Esophagus muscularis mucosa (tissue), 4 donors: ENCODE measurements at regions not wholly inside any gene's neighbourhood (a gene's known extent, or its start where the extent isn't known, plus 50 kb on each side); places are given as distances from the start of the nearest gene placed in this dataset.

Experiments
- DNase-seq: peaks from one replicate; pipeline ENCODE4 v3.0.0-alpha.2; 2017; ENCODE audit errors: extremely low spot score
- H3K27ac ChIP-seq, 4 donors: fragments of 200-600 bp; sonication (generic); replicated peaks in 1 of 4; 1 replicate in 3 of 4; 2 replicates in 1 of 4; pipeline ENCODE4 v1.5.1; 2016 to 2019; ENCODE audit warnings: mild to moderate bottlenecking in 1 of 4
- H3K27me3 ChIP-seq, 4 donors: fragments of 200-600 bp; sonication (generic); one replicate each; pipeline versions ENCODE4 v1.5.1 to v1.6.0; 2016 to 2019
- H3K36me3 ChIP-seq, 4 donors: fragments of 200-600 bp; sonication (generic); one replicate each; pipeline ENCODE4 v1.5.1; 2016 to 2019
- H3K4me1 ChIP-seq, 4 donors: fragments of 200-600 bp; sonication (generic); one replicate each; pipeline ENCODE4 v1.5.1; 2016 to 2019
- H3K4me3 ChIP-seq, 4 donors: fragments of 200-600 bp; sonication (generic); 1 replicate in 2 of 4; 2 replicates in 2 of 4; pipeline ENCODE4 v1.5.1; 2016 to 2019; ENCODE audit warnings: mild to moderate bottlenecking in 4 of 4, moderate library complexity in 1 of 4
- H3K9me3 ChIP-seq, 4 donors: fragments of 200-600 bp; sonication (generic); 1 replicate in 3 of 4; 2 replicates in 1 of 4; pipeline ENCODE4 v1.5.1; 2016 to 2019
- CTCF ChIP-seq, 3 experiments: fragments of 200-600 bp in 2 of 3; fragments of 450-650 bp in 1 of 3; sonication (generic) in 2 of 3; IDR thresholded peaks; one replicate each; pipeline ENCODE4 v1.5.1; 2017 to 2019; ENCODE audit warnings: antibody characterized with exemption in 3 of 3, mild to moderate bottlenecking in 2 of 3, moderate library complexity in 1 of 3
- EP300 ChIP-seq: sonication (generic); formaldehyde crosslinking; IDR thresholded peaks from one replicate; pipeline ENCODE4 v1.6.1; 2017; ENCODE audit warnings: antibody characterized with exemption
- POLR2A ChIP-seq: fragments of 450-650 bp; IDR thresholded peaks from one replicate; pipeline ENCODE4 v1.6.1; 2017; ENCODE audit warnings: antibody characterized with exemption, moderate library complexity, mild to moderate bottlenecking, low read depth
- POLR2AphosphoS5 ChIP-seq, 2 donors: sonication (generic); formaldehyde crosslinking; IDR thresholded peaks; one replicate each; pipeline ENCODE4 v1.6.1; 2017; ENCODE audit warnings: antibody characterized with exemption in 2 of 2
- WGBS: methylation state at CpG from one replicate; pipeline ENCODE4 v1.1.5; 2018; 5-methylcytosine and 5-hydroxymethylcytosine counted together
- intact Hi-C: fragments of 100-400 bp; cut with DNase I; formaldehyde crosslinking; loops from one replicate; pipeline ENCODE4 v1.15.1; 2023

DNA sequence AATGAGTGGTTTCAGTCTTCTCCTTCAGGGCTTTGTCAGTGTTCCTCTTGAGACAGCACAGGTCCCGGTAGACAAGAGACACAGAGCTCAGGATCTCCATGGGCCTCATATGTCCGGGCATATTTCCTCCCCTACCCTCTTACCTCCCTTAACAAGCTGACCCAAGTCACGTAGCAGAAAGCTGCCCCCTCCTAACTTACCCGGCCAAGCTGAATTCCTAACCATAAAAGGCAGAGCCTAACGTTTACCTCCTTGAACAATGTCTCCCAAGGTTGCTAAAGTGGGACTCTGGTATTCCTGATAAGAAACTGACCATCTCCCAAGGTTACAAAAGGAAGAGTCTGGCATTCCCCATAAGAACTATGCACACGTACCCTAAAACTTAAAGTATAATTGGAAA lies 182.2 kb upstream of the USP15 start:
- TF ChIP-seq POLR2A (no peak), CTCF (IDR thresholded peaks at IDR 0.05) (no peak), POLR2AphosphoS5 (IDR thresholded peaks at IDR 0.05) (no peak), EP300 (no peak)
- intact Hi-C loops, result no loop called here
- H3K4me3 ChIP-seq, result no peak overlapping the region
- H3K9me3 ChIP-seq, result no peaks in the 10 kb centered on the region
- no peaks in the 10 kb centered on the region for H3K27me3 ChIP-seq
- no peak overlapping the region for H3K27ac ChIP-seq
- H3K36me3 ChIP-seq, result no peaks in the 10 kb centered on the region
- WGBS, result 39% methylated on average over 6 of the region's 6 CpGs
- DNase-seq, result no peak
- peaks cover 0 to 13% (median 8%) of the 10 kb centered on the region in 4 donors for H3K4me1 ChIP-seq

GRCh38 chr12:62082448-62082847 lies 177.8 kb upstream of the USP15 start:
- WGBS, result 100% methylated on average over 1 of the region's 1 CpG
- intact Hi-C loops, result no loop called here
- no peaks in the 10 kb centered on the region for H3K27me3 ChIP-seq
- H3K36me3 ChIP-seq, result no peaks in the 10 kb centered on the region
- no peak for DNase-seq
- no peak for TF ChIP-seq POLR2A
- TF ChIP-seq CTCF (IDR thresholded peaks at IDR 0.05), result no peak
- no peak for TF ChIP-seq POLR2AphosphoS5 (IDR thresholded peaks at IDR 0.05)
- TF ChIP-seq EP300, result no peak
- no peak overlapping the region for H3K4me3 ChIP-seq
- H3K4me1 ChIP-seq, result peaks cover 0 to 13% (median 8%) of the 10 kb centered on the region in 4 donors
- peaks cover 0 to 6% (median 0%) of the 10 kb centered on the region in 4 donors for H3K9me3 ChIP-seq
- H3K27ac ChIP-seq, result no peak overlapping the region

GRCh38 chr12:62098132-62098531 lies 162.1 kb upstream of the USP15 start:
- TF ChIP-seq CTCF (IDR thresholded peaks at IDR 0.05) (no peak), POLR2AphosphoS5 (IDR thresholded peaks at IDR 0.05) (no peak), POLR2A (no peak), EP300 (no peak)
- H3K36me3 ChIP-seq, result no peaks in the 10 kb centered on the region
- intact Hi-C loops, result no loop called here
- no peaks in the 10 kb centered on the region for H3K27me3 ChIP-seq
- WGBS, result 68% methylated on average over 3 of the region's 3 CpGs
- H3K27ac ChIP-seq, result no peak overlapping the region
- H3K4me1 ChIP-seq, result peaks cover 0 to 9% (median under 1%) of the 10 kb centered on the region in 4 donors
- H3K9me3 ChIP-seq, result no peaks in the 10 kb centered on the region
- no peak for DNase-seq
- H3K4me3 ChIP-seq, result no peak overlapping the region

- Histone ChIP-seq H3K27ac (no peak overlapping the region), H3K4me3 (no peak overlapping the region), H3K9me3 (no peaks in the 10 kb centered on the region), H3K36me3 (no peaks in the 10 kb centered on the region), H3K27me3 (no peaks in the 10 kb centered on the region), H3K4me1 (peaks cover 0 to 20% (median 6%) of the 10 kb centered on the region in 4 donors)
- intact Hi-C loops, result no loop called here
- no peak for DNase-seq
- TF ChIP-seq EP300, result no peak
- TF ChIP-seq POLR2A, result no peak
- TF ChIP-seq CTCF (IDR thresholded peaks at IDR 0.05), result no peak
- TF ChIP-seq POLR2AphosphoS5 (IDR thresholded peaks at IDR 0.05), result no peak
These were observed 156.5 kb upstream of the USP15 start for GRCh38 chr12:62103748-62104147.

- H3K36me3 ChIP-seq, result no peaks in the 10 kb centered on the region
- intact Hi-C loops, result no loop called here
- 43% methylated on average over 8 of the region's 8 CpGs for WGBS
- no peak overlapping the region for H3K4me3 ChIP-seq
- H3K27ac ChIP-seq, result no peak overlapping the region
- H3K27me3 ChIP-seq, result no peaks in the 10 kb centered on the region
- H3K9me3 ChIP-seq, result no peaks in the 10 kb centered on the region
- peaks cover 0 to 20% (median 6%) of the 10 kb centered on the region in 4 donors for H3K4me1 ChIP-seq
- TF ChIP-seq CTCF (IDR thresholded peaks at IDR 0.05) (no peak), POLR2AphosphoS5 (IDR thresholded peaks at IDR 0.05) (no peak), EP300 (no peak), POLR2A (no peak)
- no peak for DNase-seq
These were observed 153.5 kb upstream of the USP15 start for GRCh38 chr12:62106547-62107185.
